Epithelial cell of esophagus (primary cell): ENCODE measurements at regions not wholly inside any gene's neighbourhood (a gene's known extent, or its start where the extent isn't known, plus 50 kb on each side); places are given as distances from the start of the nearest gene placed in this dataset.

Experiments
- DNase-seq: peaks from one replicate; pipeline ENCODE4 v3.0.0; 2010; ENCODE audit warnings: low read depth
- H3K4me3 ChIP-seq: 2 replicates; pipeline ENCODE4 v1.5.1; 2011; ENCODE audit warnings: mild to moderate bottlenecking, low read length, control low read depth
- CTCF ChIP-seq: IDR thresholded peaks from 2 replicates; pipeline ENCODE4 v1.5.1; 2011; ENCODE audit warnings: low read depth, mild to moderate bottlenecking, low read length, control low read depth, inconsistent platforms; ENCODE audit not compliant: insufficient read depth; ENCODE audit errors: missing control alignments

DNA sequence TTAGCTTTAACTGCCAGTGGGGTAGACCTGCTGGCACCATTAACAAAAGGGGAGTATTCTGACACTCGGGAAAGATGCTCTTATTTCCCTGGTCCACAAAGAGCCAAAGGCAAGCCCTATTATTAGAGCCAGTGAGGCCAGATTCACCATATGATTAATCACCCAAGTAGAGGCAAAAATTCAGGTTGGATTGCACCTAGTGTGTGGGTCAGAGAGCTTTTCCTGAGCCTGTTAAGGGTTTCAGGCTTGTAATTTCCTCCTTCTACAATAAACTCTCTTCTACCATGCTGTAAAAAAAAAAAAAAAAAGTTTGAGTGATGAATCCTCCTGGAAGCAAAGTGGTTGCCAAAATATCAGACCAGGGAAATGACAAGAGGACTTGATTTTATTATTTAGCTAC is 163.5 kb downstream of the MBL2 start:
- peak; percentile 16 for DNase-seq
- H3K4me3 ChIP-seq, result no peak overlapping the region
- TF ChIP-seq CTCF, result no peak

DNA sequence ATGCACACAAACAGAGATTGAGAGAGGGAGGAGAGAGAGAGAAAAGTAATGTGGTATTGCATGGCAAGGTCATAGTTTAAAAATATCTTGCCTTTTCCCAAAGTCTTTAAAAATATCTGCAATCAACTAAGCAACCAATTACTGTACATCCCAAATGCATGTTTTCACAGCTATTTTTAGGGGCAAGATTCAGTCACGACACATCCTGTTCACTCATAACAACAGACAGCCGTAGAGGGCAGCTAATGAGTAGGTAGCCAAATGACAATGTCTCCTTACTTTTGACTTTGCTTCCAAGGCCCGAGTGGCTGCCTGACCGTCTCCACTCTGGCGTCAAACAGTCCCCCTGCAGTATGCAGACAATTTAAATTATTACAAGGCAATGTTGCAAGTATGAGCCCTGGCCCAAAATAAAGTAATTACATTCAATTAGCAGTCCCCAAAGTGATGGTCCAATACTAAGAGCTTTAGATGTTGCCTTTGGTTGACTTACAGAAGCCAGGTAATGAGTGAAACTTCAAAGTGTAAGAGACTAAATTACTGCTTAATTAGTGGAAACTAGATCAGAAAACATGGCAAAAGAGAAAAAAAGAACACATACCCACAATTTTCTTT is 162.9 kb downstream of the MBL2 start:
- H3K4me3 ChIP-seq, result no peak overlapping the region
- TF ChIP-seq CTCF, result no peak
- no peak for DNase-seq

- H3K4me3 ChIP-seq, result no peak overlapping the region
- DNase-seq, result no peak
- no peak for TF ChIP-seq CTCF
Measured at GRCh38 chr10:52615331-52615730, 157.3 kb downstream of the MBL2 start.

DNA sequence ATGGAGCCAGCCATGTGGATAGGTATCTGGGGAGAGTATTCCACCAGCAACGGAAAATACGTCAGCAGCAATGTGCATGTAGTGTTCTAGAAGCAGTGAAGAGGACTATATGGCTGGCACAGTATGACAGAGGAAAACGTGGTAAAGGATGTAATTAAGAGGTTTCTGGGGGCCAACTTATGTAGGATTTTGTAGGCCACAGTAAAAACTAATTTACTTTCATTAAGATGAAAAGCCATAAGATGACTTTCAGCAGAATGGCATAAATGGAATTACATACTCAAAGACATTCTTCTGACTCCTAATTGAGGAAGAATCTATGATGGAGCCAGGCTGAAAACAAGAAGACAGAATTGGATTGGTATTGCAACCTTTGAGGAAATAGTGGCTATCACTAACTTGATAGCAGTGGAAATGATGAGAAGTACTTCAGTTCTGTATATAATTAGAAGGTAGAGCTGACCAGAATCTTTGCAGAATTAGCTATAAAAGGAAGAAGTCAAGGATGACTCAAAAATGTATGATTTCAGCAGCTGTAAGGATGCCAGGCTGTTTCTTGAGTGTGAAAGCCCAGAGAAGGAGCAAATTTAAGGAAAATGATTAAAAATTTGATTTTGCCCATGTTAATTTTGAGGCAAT is 156.7 kb downstream of the MBL2 start:
- no peak for TF ChIP-seq CTCF
- DNase-seq, result no peak
- no peak overlapping the region for H3K4me3 ChIP-seq

- no peak for TF ChIP-seq CTCF
- DNase-seq, result no peak
- H3K4me3 ChIP-seq, result no peak overlapping the region
Measured at GRCh38 chr10:52616395-52616764, 156.2 kb downstream of the MBL2 start.

- H3K4me3 ChIP-seq, result no peak overlapping the region
- DNase-seq, result peak; percentile 35
- TF ChIP-seq CTCF, result no peak
Measured at GRCh38 chr10:52617346-52617745, 155.2 kb downstream of the MBL2 start.

GRCh38 chr10:52619052-52619451 is 153.5 kb downstream of the MBL2 start:
- no peak overlapping the region for H3K4me3 ChIP-seq
- no peak for TF ChIP-seq CTCF
- DNase-seq, result no peak
